Colonic mucosa (tissue), 4 donors: ENCODE measurements at regions not wholly inside any gene's neighbourhood (a gene's known extent, or its start where the extent isn't known, plus 50 kb on each side); places are given as distances from the start of the nearest gene placed in this dataset.

Experiments
- DNase-seq: peaks from one replicate; pipeline ENCODE4 v3.0.0-alpha.2; 2020
- H3K27ac ChIP-seq: fragments of 200-600 bp; one replicate; pipeline ENCODE4 v1.8.0; 2021
- H3K27me3 ChIP-seq: fragments of 200-600 bp; one replicate; pipeline ENCODE4 v1.8.0; 2021
- H3K36me3 ChIP-seq: fragments of 200-600 bp; one replicate; pipeline ENCODE4 v1.8.0; 2021
- H3K4me1 ChIP-seq: fragments of 200-600 bp; one replicate; pipeline ENCODE4 v1.8.0; 2021; ENCODE audit warnings: mild to moderate bottlenecking
- H3K4me3 ChIP-seq: fragments of 200-600 bp; one replicate; pipeline ENCODE4 v1.8.0; 2021
- H3K9ac ChIP-seq, 2 donors: one replicate each; pipeline ENCODE4 v1.7.0; 2013; ENCODE audit warnings: control low read depth in 2 of 2, low read depth in 2 of 2, low read length in 2 of 2
- H3K9me3 ChIP-seq: fragments of 200-600 bp; one replicate; pipeline ENCODE4 v1.8.0; 2021
- intact Hi-C: fragments of 100-400 bp; cut with DNase I; formaldehyde crosslinking; loops from one replicate; pipeline ENCODE4 v1.14.1; 2022
- TF ChIP-seq, protein P1 (sequence below): fragments of 200-600 bp; IDR thresholded peaks from one replicate; pipeline ENCODE4 v1.8.0; 2022; ENCODE audit warnings: antibody characterized with exemption, mild to moderate bottlenecking
- donor health status: healthy.
- donor health status: DM: no; HTN: no; CAD: no.
- donor health status: DM: no; HTN: no; CAD: no.

DNA sequence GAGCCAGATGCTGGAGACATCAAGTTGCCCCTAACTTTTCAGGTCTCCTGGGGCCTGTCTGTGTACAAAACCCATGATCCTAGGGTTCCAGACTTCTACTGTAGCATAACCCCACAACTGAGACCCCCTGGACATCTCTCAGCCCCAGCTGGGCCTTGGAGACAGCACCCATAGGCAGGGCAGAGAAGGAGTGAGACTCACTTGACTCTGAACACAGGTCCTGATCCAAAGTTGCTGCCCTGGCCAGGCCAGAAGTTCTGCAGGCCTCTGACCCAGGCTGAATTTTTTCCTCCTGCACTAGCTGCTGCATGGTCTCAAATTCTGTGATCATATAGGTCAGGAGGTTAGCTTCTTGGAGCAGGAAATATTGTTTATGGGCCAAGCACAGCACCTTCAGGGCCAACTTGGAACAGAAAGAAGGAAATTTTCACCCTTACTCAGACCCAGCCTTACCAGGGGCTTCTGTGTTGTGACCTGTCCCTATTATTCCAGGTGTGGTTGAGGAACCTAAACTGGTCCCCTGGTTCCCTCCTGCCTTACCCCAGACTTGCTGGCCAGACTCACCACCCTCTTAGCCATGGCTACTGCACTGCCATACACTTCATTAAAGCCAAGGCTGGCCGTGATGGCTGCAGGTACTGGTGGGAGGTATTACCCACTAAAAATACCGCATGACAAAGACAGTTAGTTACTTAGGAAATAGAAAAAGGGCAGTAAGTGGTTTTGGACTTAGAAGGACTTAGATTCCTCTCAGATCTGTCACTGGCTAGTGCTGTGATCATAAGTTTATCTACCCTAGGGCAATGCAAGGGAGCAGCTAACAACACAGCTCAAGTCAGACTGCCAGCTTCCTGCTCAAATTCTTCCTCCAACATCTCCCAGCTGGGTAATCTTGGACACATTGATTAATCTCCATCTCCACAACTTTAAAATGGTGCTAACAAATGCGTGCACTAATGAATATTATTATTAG is 2180.1 kb downstream of the TP53TG3F start:
- TF ChIP-seq, protein P1, sequence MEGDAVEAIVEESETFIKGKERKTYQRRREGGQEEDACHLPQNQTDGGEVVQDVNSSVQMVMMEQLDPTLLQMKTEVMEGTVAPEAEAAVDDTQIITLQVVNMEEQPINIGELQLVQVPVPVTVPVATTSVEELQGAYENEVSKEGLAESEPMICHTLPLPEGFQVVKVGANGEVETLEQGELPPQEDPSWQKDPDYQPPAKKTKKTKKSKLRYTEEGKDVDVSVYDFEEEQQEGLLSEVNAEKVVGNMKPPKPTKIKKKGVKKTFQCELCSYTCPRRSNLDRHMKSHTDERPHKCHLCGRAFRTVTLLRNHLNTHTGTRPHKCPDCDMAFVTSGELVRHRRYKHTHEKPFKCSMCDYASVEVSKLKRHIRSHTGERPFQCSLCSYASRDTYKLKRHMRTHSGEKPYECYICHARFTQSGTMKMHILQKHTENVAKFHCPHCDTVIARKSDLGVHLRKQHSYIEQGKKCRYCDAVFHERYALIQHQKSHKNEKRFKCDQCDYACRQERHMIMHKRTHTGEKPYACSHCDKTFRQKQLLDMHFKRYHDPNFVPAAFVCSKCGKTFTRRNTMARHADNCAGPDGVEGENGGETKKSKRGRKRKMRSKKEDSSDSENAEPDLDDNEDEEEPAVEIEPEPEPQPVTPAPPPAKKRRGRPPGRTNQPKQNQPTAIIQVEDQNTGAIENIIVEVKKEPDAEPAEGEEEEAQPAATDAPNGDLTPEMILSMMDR, result no peak
- no peak overlapping the region for H3K27ac ChIP-seq
- no peaks in the 10 kb centered on the region for H3K4me1 ChIP-seq
- DNase-seq, result no peak
- no peaks in the 10 kb centered on the region for H3K27me3 ChIP-seq
- no peaks in the 10 kb centered on the region for H3K36me3 ChIP-seq
- no peak overlapping the region for H3K9ac ChIP-seq
- intact Hi-C loops, result no loop called here
- no peaks in the 10 kb centered on the region for H3K9me3 ChIP-seq
- no peak overlapping the region for H3K4me3 ChIP-seq

DNA sequence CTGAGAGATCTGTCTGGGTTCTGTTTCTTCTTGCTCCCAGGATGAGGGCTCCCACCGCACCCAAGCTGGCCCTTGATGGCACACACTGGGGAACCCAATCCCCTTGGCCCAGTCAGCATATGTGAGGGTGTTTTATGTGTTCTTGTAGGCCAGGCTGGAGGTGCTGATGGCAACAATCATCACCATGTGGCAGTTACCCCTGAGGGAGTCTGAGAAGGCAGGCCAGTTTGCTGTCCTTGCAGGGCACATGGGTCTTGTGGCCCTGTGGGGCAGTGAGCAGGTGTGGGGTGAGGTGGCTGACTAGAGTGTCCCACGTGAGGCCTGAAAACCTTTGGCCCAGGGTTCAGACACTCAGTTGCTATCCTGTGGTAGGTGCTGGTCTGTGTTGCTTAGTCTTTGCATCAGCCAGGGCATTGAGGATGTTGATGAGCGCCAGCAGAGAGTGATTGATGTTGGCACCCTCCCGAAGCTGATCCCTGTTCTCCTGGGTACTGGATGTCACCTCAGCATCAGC is 2183.0 kb downstream of the TP53TG3F start:
- Histone ChIP-seq H3K4me1 (no peaks in the 10 kb centered on the region), H3K9me3 (no peaks in the 10 kb centered on the region), H3K9ac (no peak overlapping the region), H3K36me3 (no peaks in the 10 kb centered on the region), H3K4me3 (no peak overlapping the region), H3K27ac (no peak overlapping the region), H3K27me3 (no peaks in the 10 kb centered on the region)
- TF ChIP-seq, protein P1, result no peak
- intact Hi-C loops, result no loop called here
- DNase-seq, result no peak

DNA sequence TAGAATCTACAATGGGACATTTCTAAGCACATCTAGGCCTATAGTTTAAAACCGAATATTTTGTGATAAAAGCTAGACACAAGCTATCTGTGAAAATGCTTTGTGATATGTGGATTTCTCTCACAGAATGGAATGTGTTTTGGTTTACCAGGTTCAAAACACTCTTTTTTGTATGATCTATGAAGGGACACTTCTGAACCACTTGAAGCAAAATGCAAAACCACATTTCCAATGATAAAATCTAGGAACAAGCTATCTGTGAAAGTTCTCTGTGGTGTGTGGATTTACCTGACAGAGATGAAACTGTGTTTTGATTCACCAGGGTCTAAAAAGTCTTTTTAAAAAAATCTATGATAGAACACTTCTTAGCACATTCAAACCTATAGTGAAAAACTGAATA is 2192.4 kb downstream of the TP53TG3F start:
- peaks cover 3% of the 10 kb centered on the region for H3K9me3 ChIP-seq
- DNase-seq, result no peak

DNA sequence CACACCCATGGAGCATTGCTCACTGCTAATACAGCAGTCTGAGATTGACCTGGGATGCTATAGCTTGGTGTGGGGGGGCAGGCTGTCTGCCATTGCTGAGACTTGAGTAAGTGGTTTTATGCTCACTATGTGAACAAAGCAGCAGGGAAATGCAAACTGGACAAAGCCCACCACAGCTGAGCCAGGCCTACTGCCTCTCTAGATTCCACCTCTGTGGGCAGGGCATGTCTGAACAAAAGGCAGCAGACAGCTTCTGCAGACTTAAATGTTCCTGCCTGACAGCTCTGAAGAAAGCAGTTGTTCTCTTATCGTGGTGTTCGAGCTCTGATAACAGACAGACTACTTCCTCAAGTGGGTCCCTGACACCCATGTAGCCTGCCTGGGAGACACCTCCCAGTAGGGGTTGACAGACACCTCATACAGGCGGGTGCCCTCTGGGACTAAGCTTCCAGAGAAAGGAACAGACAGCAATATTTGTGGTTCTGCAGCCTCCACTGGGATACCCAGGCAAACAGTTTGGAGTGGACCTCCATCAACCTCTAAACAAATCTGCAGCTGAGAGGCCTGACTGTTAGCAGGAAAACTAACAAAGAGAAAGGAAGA is 2204.8 kb downstream of the TP53TG3F start:
- Histone ChIP-seq H3K27ac (no peak overlapping the region), H3K36me3 (no peaks in the 10 kb centered on the region), H3K4me1 (no peaks in the 10 kb centered on the region), H3K4me3 (no peak overlapping the region), H3K27me3 (no peaks in the 10 kb centered on the region), H3K9ac (no peak overlapping the region), H3K9me3 (no peaks in the 10 kb centered on the region)
- TF ChIP-seq, protein P1, result no peak
- no peak for DNase-seq
- intact Hi-C loops, result no loop called here

More for the DNA sequence above, 2192.4 kb downstream of the TP53TG3F start:
- Histone ChIP-seq H3K9ac (no peak overlapping the region), H3K27ac (no peak overlapping the region), H3K4me1 (no peaks in the 10 kb centered on the region), H3K4me3 (no peak overlapping the region), H3K27me3 (no peaks in the 10 kb centered on the region), H3K36me3 (no peaks in the 10 kb centered on the region)
- intact Hi-C loops, result no loop called here
- TF ChIP-seq, protein P1, result no peak

DNA sequence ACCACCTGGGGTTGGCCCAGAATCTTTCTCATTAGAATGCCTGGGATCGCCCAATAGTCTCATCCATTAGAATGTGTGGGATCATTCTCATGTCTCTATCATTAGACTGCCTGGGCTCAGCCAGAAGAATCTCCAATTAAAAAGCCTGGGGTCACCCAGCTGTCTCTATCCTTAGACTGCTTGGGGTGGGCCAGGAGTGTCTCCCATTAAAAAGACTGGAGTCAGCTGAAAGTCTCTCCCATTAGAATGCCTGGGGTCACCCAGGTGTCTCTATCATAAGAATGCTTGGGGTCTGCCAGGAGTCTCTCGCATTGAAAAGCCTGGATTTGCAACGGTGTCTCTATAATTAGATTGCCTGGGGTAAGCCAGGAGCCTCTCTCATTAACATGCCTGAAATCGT is 2225.7 kb downstream of the TP53TG3F start:
- H3K4me1 ChIP-seq, result no peaks in the 10 kb centered on the region
- no peaks in the 10 kb centered on the region for H3K9me3 ChIP-seq
- no peak overlapping the region for H3K9ac ChIP-seq
- H3K27me3 ChIP-seq, result no peaks in the 10 kb centered on the region
- no peak overlapping the region for H3K27ac ChIP-seq
- DNase-seq, result no peak
- no peaks in the 10 kb centered on the region for H3K36me3 ChIP-seq
- intact Hi-C loops, result no loop called here
- H3K4me3 ChIP-seq, result no peak overlapping the region
- TF ChIP-seq, protein P1, result no peak
